HG03060 (cell line): ENCODE measurements at regions not wholly inside any gene's neighbourhood (a gene's known extent, or its start where the extent isn't known, plus 50 kb on each side); places are given as distances from the start of the nearest gene placed in this dataset.

ENCODE experiments used
- ATAC-seq: cut with Tn5 transposase; IDR thresholded peaks from one replicate; pipeline ENCODE4 v1.9.1; 2021; ENCODE audit warnings: low read depth, moderate number of reproducible peaks; ENCODE audit not compliant: unreplicated experiment

GRCh38 chr5:54721951-54722654 lies 204.5 kb downstream of the SNX18 start:
- ATAC-seq = no peak

- ATAC-seq = no peak
These were observed 203.6 kb downstream of the SNX18 start for GRCh38 chr5:54721116-54721515.

- ATAC-seq = no peak
These were observed 202.8 kb downstream of the SNX18 start for GRCh38 chr5:54720341-54720740.

GRCh38 chr5:54719384-54720283 lies 202.1 kb downstream of the SNX18 start:
- no peak for ATAC-seq

- ATAC-seq = no peak
These were observed 201.1 kb downstream of the SNX18 start for GRCh38 chr5:54718656-54719055.

GRCh38 chr5:54717870-54718269 lies 200.3 kb downstream of the SNX18 start:
- no peak for ATAC-seq

GRCh38 chr5:54717459-54717858 lies 199.9 kb downstream of the SNX18 start:
- ATAC-seq = no peak

GRCh38 chr5:54713923-54714581 lies 196.5 kb downstream of the SNX18 start:
- no peak for ATAC-seq

GRCh38 chr5:54709096-54709495 lies 191.5 kb downstream of the SNX18 start:
- no peak for ATAC-seq

GRCh38 chr5:54707841-54708240 lies 190.3 kb downstream of the SNX18 start:
- ATAC-seq = no peak

- ATAC-seq = no peak
These were observed 188.6 kb downstream of the SNX18 start for GRCh38 chr5:54705994-54706653.

GRCh38 chr5:54704825-54705224 lies 187.3 kb downstream of the SNX18 start:
- no peak for ATAC-seq

GRCh38 chr5:54704333-54704732 lies 186.8 kb downstream of the SNX18 start:
- no peak for ATAC-seq

GRCh38 chr5:54703565-54704255 lies 186.2 kb downstream of the SNX18 start:
- no peak for ATAC-seq

- no peak for ATAC-seq
These were observed 185.6 kb downstream of the SNX18 start for GRCh38 chr5:54703133-54703532.

GRCh38 chr5:54702470-54702869 lies 184.9 kb downstream of the SNX18 start:
- ATAC-seq = no peak

- ATAC-seq = no peak
These were observed 183.5 kb downstream of the SNX18 start for GRCh38 chr5:54700986-54701578.

GRCh38 chr5:54696931-54697330 lies 179.4 kb downstream of the SNX18 start:
- no peak for ATAC-seq

GRCh38 chr5:54696346-54696745 lies 178.8 kb downstream of the SNX18 start:
- no peak for ATAC-seq
